Lower leg skin (tissue), 4 donors: ENCODE measurements at regions not wholly inside any gene's neighbourhood (a gene's known extent, or its start where the extent isn't known, plus 50 kb on each side); places are given as distances from the start of the nearest gene placed in this dataset.

ENCODE experiments used
- DNase-seq, 2 donors: peaks; one replicate each; pipeline ENCODE4 v3.0.0-alpha.2; 2019; ENCODE audit warnings: low spot score in 2 of 2
- H3K4me3 ChIP-seq: fragments of 200-600 bp; sonication (generic); 2 replicates; pipeline ENCODE4 v1.5.1; 2017; ENCODE audit warnings: mild to moderate bottlenecking, low read depth; ENCODE audit not compliant: poor library complexity, severe bottlenecking
- POLR2A ChIP-seq, 2 donors: fragments of 450-650 bp; IDR thresholded peaks; one replicate each; pipeline ENCODE4 v1.6.1; 2016 to 2017; ENCODE audit warnings: antibody characterized with exemption in 2 of 2, mild to moderate bottlenecking in 1 of 2, moderate library complexity in 1 of 2
- WGBS, 2 donors: methylation state at CpG; one replicate each; pipeline ENCODE4 v1.1.5; 2018; 5-methylcytosine and 5-hydroxymethylcytosine counted together
- intact Hi-C: fragments of 100-400 bp; cut with DNase I; formaldehyde crosslinking; loops from one replicate; pipeline ENCODE4 v1.15.0; 2023; ENCODE audit warnings: low total_unique reads
- TF ChIP-seq, protein P1 (sequence below), 3 donors: fragments of 450-650 bp; IDR thresholded peaks; one replicate each; pipeline ENCODE4 v1.5.1; 2016; ENCODE audit warnings: antibody characterized with exemption in 3 of 3, mild to moderate bottlenecking in 3 of 3, moderate library complexity in 2 of 3

- 86% methylated on average over 26 to 27 of the region's 27 CpGs for WGBS, 2 donors
- DNase-seq: no peak
- no peak overlapping the region for H3K4me3 ChIP-seq
- TF ChIP-seq POLR2A (IDR thresholded peaks at IDR 0.05): no peak
- TF ChIP-seq, protein P1, sequence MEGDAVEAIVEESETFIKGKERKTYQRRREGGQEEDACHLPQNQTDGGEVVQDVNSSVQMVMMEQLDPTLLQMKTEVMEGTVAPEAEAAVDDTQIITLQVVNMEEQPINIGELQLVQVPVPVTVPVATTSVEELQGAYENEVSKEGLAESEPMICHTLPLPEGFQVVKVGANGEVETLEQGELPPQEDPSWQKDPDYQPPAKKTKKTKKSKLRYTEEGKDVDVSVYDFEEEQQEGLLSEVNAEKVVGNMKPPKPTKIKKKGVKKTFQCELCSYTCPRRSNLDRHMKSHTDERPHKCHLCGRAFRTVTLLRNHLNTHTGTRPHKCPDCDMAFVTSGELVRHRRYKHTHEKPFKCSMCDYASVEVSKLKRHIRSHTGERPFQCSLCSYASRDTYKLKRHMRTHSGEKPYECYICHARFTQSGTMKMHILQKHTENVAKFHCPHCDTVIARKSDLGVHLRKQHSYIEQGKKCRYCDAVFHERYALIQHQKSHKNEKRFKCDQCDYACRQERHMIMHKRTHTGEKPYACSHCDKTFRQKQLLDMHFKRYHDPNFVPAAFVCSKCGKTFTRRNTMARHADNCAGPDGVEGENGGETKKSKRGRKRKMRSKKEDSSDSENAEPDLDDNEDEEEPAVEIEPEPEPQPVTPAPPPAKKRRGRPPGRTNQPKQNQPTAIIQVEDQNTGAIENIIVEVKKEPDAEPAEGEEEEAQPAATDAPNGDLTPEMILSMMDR (IDR thresholded peaks at IDR 0.05): no peak
- intact Hi-C loops: no loop called here
Measured at GRCh38 chr14:38838049-38838978, 264.7 kb downstream of the SEC23A start.

DNA sequence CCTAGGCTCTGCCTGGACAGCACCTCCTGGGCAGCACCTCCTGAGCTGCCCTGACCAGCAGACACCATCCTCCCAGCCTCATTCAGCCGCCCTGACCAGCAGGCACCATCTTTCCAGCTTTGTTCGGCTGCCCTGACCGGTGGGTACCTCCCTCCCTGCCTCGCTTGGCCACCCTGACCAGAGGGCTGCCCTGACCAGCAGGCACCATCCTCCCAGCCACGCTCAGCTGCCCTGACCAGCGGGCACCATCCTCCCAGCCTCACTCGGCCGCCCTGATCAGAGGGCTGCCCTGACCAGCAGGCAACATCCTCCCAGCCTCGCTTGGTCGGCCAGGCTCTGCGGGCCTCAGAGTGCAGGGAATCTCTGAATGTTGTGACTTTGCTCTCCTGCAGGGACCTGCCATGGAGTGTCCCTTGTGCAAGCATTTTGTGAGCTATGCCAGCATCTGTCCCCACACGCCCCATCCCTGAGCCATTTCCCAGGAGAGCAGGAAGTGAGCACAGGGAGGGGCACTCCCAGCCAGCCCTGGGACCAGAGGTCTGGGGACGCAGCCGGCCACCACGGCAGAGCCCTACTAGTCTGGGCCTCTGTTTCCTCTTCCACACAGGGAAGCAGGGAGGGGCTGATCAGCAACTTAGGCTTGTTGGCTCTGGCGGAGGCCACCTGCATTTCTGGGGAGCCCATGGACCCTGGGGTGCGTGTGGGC lies 265.5 kb downstream of the SEC23A start:
- WGBS, 2 donors: 87 to 90% methylated on average over 14 to 17 of the region's 17 CpGs
- no peak for TF ChIP-seq POLR2A (IDR thresholded peaks at IDR 0.05)
- no peak for DNase-seq
- H3K4me3 ChIP-seq: no peak overlapping the region
- intact Hi-C loops: no loop called here

DNA sequence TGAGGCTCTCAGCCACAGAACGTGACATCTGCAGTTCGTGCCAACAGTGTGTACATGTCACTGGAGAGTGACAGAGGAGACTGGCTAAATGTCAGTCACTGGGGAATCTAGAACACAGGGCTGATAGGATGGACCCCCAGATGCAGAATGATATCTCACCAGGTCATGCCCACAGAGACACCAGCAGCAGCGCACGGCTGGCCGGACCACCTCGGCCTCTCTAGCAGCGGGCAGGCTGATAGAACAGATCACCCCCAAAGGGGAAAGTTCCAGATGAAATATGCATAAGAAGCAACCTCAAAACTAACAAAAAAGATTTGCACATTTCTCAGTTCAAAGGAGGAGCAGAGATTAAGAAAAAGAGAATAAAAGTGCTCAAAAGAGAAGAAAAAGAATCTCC lies 266.5 kb downstream of the SEC23A start:
- DNase-seq: no peak
- no peak overlapping the region for H3K4me3 ChIP-seq
- intact Hi-C loops: no loop called here
- TF ChIP-seq POLR2A (IDR thresholded peaks at IDR 0.05): no peak
- TF ChIP-seq, protein P1 (IDR thresholded peaks at IDR 0.05): no peak
- 92 to 94% methylated on average over 7 of the region's 7 CpGs for WGBS, 2 donors

- WGBS, 2 donors: 85 to 90% methylated on average over 5 to 10 of the region's 18 CpGs
- no peak overlapping the region for H3K4me3 ChIP-seq
- DNase-seq: no peak
- no peak for TF ChIP-seq POLR2A (IDR thresholded peaks at IDR 0.05)
- TF ChIP-seq, protein P1 (IDR thresholded peaks at IDR 0.05): no peak
- intact Hi-C loops: no loop called here
Measured at GRCh38 chr14:38835874-38836273, 267.2 kb downstream of the SEC23A start.

DNA sequence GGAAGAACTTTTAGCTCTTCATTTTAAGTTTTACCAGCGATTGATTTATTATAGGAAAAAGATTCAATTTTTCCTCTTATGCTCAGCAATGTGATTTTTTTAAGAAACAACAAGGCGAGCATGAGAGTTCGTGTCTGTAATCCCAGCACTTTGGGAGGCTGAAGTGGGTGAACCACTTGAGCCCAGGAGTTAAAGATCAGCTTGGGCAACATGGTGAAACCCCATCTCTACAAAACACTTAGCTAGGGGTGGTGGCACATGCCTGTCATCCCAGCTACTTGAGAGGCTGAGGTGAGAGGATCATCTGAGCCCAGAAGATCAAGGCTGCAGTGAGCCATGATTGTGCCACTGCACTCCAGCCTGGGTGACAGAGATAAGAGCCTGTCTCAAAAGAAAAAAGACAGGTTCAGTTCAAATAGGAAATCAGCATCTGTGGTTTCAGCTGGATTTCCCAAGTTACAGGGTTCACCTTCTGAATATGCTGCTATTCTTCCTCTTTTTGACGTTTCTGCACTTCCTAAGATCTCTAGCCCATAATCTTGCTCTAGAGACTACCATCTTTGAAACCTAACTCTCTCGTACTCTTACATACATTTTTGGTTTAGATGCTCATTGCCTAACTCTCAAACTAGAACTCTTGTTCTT lies 274.7 kb downstream of the SEC23A start:
- 68 to 69% methylated on average over 5 of the region's 5 CpGs for WGBS, 2 donors
- intact Hi-C loops: no loop called here
- no peak overlapping the region for H3K4me3 ChIP-seq
- no peak for TF ChIP-seq POLR2A (IDR thresholded peaks at IDR 0.05)
- TF ChIP-seq, protein P1 (IDR thresholded peaks at IDR 0.05): no peak
- no peak for DNase-seq

GRCh38 chr14:38824706-38825105 lies 278.3 kb downstream of the SEC23A start:
- TF ChIP-seq, protein P1 (IDR thresholded peaks at IDR 0.05): no peak
- intact Hi-C loops: no loop called here
- no peak overlapping the region for H3K4me3 ChIP-seq
- WGBS, 2 donors: 80 to 81% methylated on average over 2 of the region's 2 CpGs
- DNase-seq: no peak
